ENCODE measurements at regions not wholly inside any gene's neighbourhood (a gene's known extent, or its start where the extent isn't known, plus 50 kb on each side); places are given as distances from the start of the nearest gene placed in this dataset.

DNA sequence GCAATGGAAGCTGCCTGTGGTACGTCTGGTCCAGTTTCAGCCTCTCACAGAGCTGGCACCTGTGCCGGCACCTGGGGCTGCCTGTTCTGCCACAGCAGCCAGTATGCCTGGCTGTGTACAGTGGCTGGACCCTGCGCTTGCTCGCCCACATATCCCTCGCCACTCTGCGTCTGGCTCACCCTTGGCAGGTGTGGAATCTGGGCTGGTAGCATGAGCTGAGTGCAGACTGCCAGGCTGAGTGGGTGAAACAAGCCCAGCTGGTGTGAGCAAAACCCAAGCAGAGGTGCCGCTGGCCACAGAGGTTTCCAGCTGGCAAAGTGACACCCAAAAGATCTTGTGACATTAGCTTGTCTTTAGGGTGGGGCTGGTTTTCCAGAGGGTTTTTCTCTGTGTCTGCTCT lies 80.7 kb downstream of the ING1 start:
- Histone ChIP-seq H4K91ac (ENCODE audit: low read depth, low read length, poor library complexity) (no peak overlapping the region), H2BK120ac (ENCODE audit: low read depth, low read length) (no peak overlapping the region), H3K4me1 (ENCODE audit: control insufficient read depth in 2 of 2, insufficient read depth in 1 of 2, low read depth in 1 of 2, low read length in 2 of 2) (peaks cover under 1 to 4% of the 10 kb centered on the region in 2 donors), H2BK5ac (ENCODE audit: low read length) (no peak overlapping the region), H2BK12ac (ENCODE audit: low read length) (no peak overlapping the region), H2AFZ (ENCODE audit: low read length) (no peak overlapping the region), H3K4me2 (ENCODE audit: insufficient read depth, low read length, poor library complexity, severe bottlenecking) (no peak overlapping the region), H3K27me3 (ENCODE audit: control insufficient read depth in 3 of 3, insufficient read depth in 3 of 3, low read depth in 1 of 3, low read length in 3 of 3) (peaks cover 0 to 16% (median 2%) of the 10 kb centered on the region in 3 experiments), H3K14ac (ENCODE audit: low read length) (peak overlapping the region; percentile 32), H3K4ac (ENCODE audit: low read length) (no peak overlapping the region), H3K36me3 (replicated peaks in 1 of 2; ENCODE audit: control insufficient read depth in 2 of 2, insufficient read depth in 2 of 2, low read length in 2 of 2) (no peaks in the 10 kb centered on the region), H3K9me3 (replicated peaks in 1 of 2; ENCODE audit: control insufficient read depth in 2 of 2, insufficient read depth in 1 of 2, low read depth in 1 of 2, low read length in 2 of 2) (peaks cover 6 to 12% of the 10 kb centered on the region in 2 donors), H2BK15ac (ENCODE audit: low read length) (no peak overlapping the region), H2AK5ac (ENCODE audit: low read depth, low read length) (no peak overlapping the region), H3K9ac (ENCODE audit: low read depth, low read length, poor library complexity) (peak overlapping the region; percentile 0), H3K18ac (ENCODE audit: low read length) (no peak overlapping the region), H3K23ac (ENCODE audit: low read depth, low read length, poor library complexity) (peak overlapping the region; percentile 32), H3K27ac (replicated peaks; ENCODE audit: low read length) (no peak overlapping the region), H3K79me1 (ENCODE audit: low read depth, low read length) (no peaks in the 10 kb centered on the region), H3K4me3 (ENCODE audit: low read length in 2 of 2) (no peak overlapping the region), H4K8ac (ENCODE audit: low read depth, low read length) (no peak overlapping the region)
- WGBS, 2 donors (ENCODE audit: extremely low coverage in 2 of 2, insufficient read length in 2 of 2, insufficient replicate concordance in 1 of 2) = no CpG with 5 or more reads among the region's 7 CpGs
- no peak for DNase-seq (ENCODE audit: low spot score)

DNA sequence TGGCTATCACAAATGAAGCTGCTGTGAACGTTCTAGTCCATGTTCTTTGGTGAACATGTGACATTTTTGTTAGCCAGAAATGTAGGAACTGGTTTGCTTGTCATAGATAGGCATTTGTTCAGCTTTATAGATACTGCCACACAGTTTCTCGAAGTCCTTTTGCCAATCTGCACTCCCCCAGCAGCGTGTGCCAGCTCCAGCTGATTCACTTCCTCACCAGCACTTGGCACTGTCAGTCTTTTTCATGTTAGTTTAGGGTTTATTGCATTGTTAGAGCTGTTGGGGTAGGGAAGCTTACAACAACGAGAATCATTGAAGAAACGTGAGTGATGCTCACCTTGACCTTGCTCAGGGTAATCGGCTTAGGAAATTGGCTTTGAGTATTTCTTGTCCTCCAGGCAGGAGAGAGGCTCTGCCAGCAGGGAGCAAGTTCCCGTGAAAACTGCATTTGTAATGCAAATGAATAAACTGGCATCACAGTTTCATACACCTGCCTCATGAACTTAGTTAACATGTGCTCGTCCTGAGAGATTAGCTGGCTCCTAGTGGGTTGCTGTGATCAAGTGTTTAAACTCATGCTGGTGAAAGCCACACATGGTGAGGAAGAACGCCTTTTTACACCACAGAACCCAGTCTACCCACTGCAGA lies 83.9 kb downstream of the ING1 start:
- no peak overlapping the region for H2BK15ac ChIP-seq (ENCODE audit: low read length)
- peaks cover 0 to 30% (median 2%) of the 10 kb centered on the region in 3 experiments for H3K27me3 ChIP-seq (ENCODE audit: control insufficient read depth in 3 of 3, insufficient read depth in 3 of 3, low read depth in 1 of 3, low read length in 3 of 3)
- WGBS, 2 donors (ENCODE audit: extremely low coverage in 2 of 2, insufficient read length in 2 of 2, insufficient replicate concordance in 1 of 2) = no CpG with 5 or more reads among the region's 9 CpGs
- no peak overlapping the region for H4K91ac ChIP-seq (ENCODE audit: low read depth, low read length, poor library complexity)
- H3K18ac ChIP-seq (ENCODE audit: low read length) = no peak overlapping the region
- no peak overlapping the region for H2AFZ ChIP-seq (ENCODE audit: low read length)
- H3K4me3 ChIP-seq (ENCODE audit: low read length in 2 of 2) = no peak overlapping the region
- no peak for DNase-seq (ENCODE audit: low spot score)
- H3K9me3 ChIP-seq (replicated peaks in 1 of 2; ENCODE audit: control insufficient read depth in 2 of 2, insufficient read depth in 1 of 2, low read depth in 1 of 2, low read length in 2 of 2) = peaks cover 5 to 6% of the 10 kb centered on the region in 2 donors
- H4K8ac ChIP-seq (ENCODE audit: low read depth, low read length) = no peak overlapping the region
- H3K4ac ChIP-seq (ENCODE audit: low read length) = no peak overlapping the region
- H3K36me3 ChIP-seq (replicated peaks in 1 of 2; ENCODE audit: control insufficient read depth in 2 of 2, insufficient read depth in 2 of 2, low read length in 2 of 2) = no peaks in the 10 kb centered on the region
- no peak overlapping the region for H3K23ac ChIP-seq (ENCODE audit: low read depth, low read length, poor library complexity)
- no peak overlapping the region for H3K14ac ChIP-seq (ENCODE audit: low read length)
- no peak overlapping the region for H2BK120ac ChIP-seq (ENCODE audit: low read depth, low read length)
- no peak overlapping the region for H3K9ac ChIP-seq (ENCODE audit: low read depth, low read length, poor library complexity)
- H3K79me1 ChIP-seq (ENCODE audit: low read depth, low read length) = no peaks in the 10 kb centered on the region
- H2AK5ac ChIP-seq (ENCODE audit: low read depth, low read length) = no peak overlapping the region
- no peak overlapping the region for H3K27ac ChIP-seq (replicated peaks; ENCODE audit: low read length)
- no peak overlapping the region for H2BK12ac ChIP-seq (ENCODE audit: low read length)
- peaks cover 6 to 7% of the 10 kb centered on the region in 2 donors for H3K4me1 ChIP-seq (ENCODE audit: control insufficient read depth in 2 of 2, insufficient read depth in 1 of 2, low read depth in 1 of 2, low read length in 2 of 2)
- H2BK5ac ChIP-seq (ENCODE audit: low read length) = no peak overlapping the region
- H3K4me2 ChIP-seq (ENCODE audit: insufficient read depth, low read length, poor library complexity, severe bottlenecking) = no peak overlapping the region

DNA sequence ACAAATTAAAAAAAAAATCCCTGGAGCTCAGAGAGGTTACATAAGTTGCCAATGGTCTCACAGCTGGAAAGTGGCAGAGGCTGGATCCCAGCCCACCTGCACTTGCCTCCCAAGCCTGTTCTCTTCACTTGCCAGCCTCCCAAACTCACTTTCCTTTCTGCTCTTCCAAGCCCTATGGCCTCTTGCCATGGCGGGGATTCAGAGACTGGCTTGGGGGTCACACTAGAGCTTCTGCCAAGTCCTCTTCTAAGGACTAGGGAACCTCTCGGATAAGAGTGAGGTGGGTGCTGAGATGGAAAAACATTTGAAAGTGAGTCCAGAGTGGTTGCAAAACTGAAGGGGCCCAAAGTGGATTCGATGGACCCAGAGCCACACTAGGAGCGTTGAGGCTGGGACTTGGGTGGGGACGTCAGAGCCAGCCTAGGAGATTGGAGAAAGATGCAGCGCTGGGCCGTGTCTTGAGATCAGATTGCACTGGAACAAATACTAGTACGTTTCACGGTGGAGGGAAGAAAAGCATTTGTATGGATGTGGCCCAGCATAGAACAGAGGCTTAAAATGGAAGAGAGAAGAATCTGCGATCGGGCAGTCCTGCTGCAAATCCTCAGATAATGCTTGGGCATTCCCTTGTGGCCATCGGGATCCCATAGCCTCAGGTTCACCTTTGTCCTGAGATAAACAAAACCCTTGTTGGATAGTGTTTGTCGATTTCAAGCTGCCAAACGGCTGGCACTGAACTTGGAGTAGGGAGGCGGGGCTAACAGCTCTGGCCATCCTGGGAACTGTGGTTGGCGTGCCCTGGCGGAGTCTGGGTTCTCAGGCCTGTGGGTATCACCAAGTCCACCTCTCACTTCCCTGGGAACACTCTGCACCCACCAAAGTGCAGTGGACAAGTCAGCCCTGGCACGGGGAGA lies 84.8 kb downstream of the ING1 start:
- H2BK12ac ChIP-seq (ENCODE audit: low read length) = no peak overlapping the region
- no peak overlapping the region for H2AFZ ChIP-seq (ENCODE audit: low read length)
- no peaks in the 10 kb centered on the region for H3K36me3 ChIP-seq (replicated peaks in 1 of 2; ENCODE audit: control insufficient read depth in 2 of 2, insufficient read depth in 2 of 2, low read length in 2 of 2)
- no peak overlapping the region for H3K4ac ChIP-seq (ENCODE audit: low read length)
- no peak overlapping the region for H3K27ac ChIP-seq (replicated peaks; ENCODE audit: low read length)
- no peak overlapping the region for H3K23ac ChIP-seq (ENCODE audit: low read depth, low read length, poor library complexity)
- H3K4me2 ChIP-seq (ENCODE audit: insufficient read depth, low read length, poor library complexity, severe bottlenecking) = no peak overlapping the region
- H4K91ac ChIP-seq (ENCODE audit: low read depth, low read length, poor library complexity) = no peak overlapping the region
- H4K8ac ChIP-seq (ENCODE audit: low read depth, low read length) = no peak overlapping the region
- no peak overlapping the region for H3K4me3 ChIP-seq (ENCODE audit: low read length in 2 of 2)
- H2BK15ac ChIP-seq (ENCODE audit: low read length) = no peak overlapping the region
- H3K79me1 ChIP-seq (ENCODE audit: low read depth, low read length) = no peaks in the 10 kb centered on the region
- H3K27me3 ChIP-seq (ENCODE audit: control insufficient read depth in 3 of 3, insufficient read depth in 3 of 3, low read depth in 1 of 3, low read length in 3 of 3) = peaks cover 0 to 32% (median 0%) of the 10 kb centered on the region in 3 experiments
- H3K18ac ChIP-seq (ENCODE audit: low read length) = no peak overlapping the region
- H3K4me1 ChIP-seq (ENCODE audit: control insufficient read depth in 2 of 2, insufficient read depth in 1 of 2, low read depth in 1 of 2, low read length in 2 of 2) = peaks cover 6 to 7% of the 10 kb centered on the region in 2 donors
- no peak overlapping the region for H2AK5ac ChIP-seq (ENCODE audit: low read depth, low read length)
- H2BK120ac ChIP-seq (ENCODE audit: low read depth, low read length) = no peak overlapping the region
- H3K14ac ChIP-seq (ENCODE audit: low read length) = peak overlapping the region; percentile 72
- no CpG with 5 or more reads among the region's 18 CpGs for whole genome bisulfite sequencing, 2 donors (ENCODE audit: extremely low coverage in 2 of 2, insufficient read length in 2 of 2, insufficient replicate concordance in 1 of 2)
- no peak overlapping the region for H2BK5ac ChIP-seq (ENCODE audit: low read length)
- H3K9ac ChIP-seq (ENCODE audit: low read depth, low read length, poor library complexity) = peak overlapping the region; percentile 63
- DNase-seq (ENCODE audit: low spot score) = no peak
- peaks cover 2 to 5% of the 10 kb centered on the region in 2 donors for H3K9me3 ChIP-seq (replicated peaks in 1 of 2; ENCODE audit: control insufficient read depth in 2 of 2, insufficient read depth in 1 of 2, low read depth in 1 of 2, low read length in 2 of 2)

Data from neuronal stem cell (in vitro differentiated cells).